Activated CD8-positive, alpha-beta T cell treated with anti-CD3 and anti-CD28 coated beads for 36 hours (primary cell): ENCODE measurements at regions not wholly inside any gene's neighbourhood (a gene's known extent, or its start where the extent isn't known, plus 50 kb on each side); places are given as distances from the start of the nearest gene placed in this dataset.

ENCODE experiments used
- ATAC-seq: fragments of 200-7000 bp; cut with Tn5 transposase; one replicate; pipeline ENCODE4 v1.10.0; 2021; ENCODE audit warnings: mild to moderate bottlenecking, moderate library complexity
- CTCF ChIA-PET: fragments of 350-600 bp; sonication (Branson Sonifier 250); formaldehyde crosslinking; loops from one replicate; lab custom pipeline; 2021; ENCODE audit warnings: antibody characterized with exemption; lab: Charles Lee
- POLR2A ChIA-PET: fragments of 350-600 bp; sonication (Branson Sonifier 250); formaldehyde crosslinking; loops from one replicate; lab custom pipeline; 2021; ENCODE audit warnings: antibody characterized with exemption; lab: Charles Lee
- DNase-seq: peaks from one replicate; pipeline ENCODE4 v3.0.0-alpha.2; 2020
- H3K27ac Mint-ChIP-seq: one replicate; pipeline ENCODE4 v1.8.0; 2021; ENCODE audit warnings: mild to moderate bottlenecking, mixed read lengths
- H3K27me3 Mint-ChIP-seq: one replicate; pipeline ENCODE4 v1.8.0; 2021; ENCODE audit warnings: mixed read lengths
- H3K36me3 Mint-ChIP-seq: one replicate; pipeline ENCODE4 v1.8.0; 2021; ENCODE audit warnings: low read depth, mixed read lengths
- H3K4me1 Mint-ChIP-seq: one replicate; pipeline ENCODE4 v1.8.0; 2021; ENCODE audit warnings: low read depth, mixed read lengths
- H3K4me3 Mint-ChIP-seq: one replicate; pipeline ENCODE4 v1.8.0; 2021; ENCODE audit warnings: mild to moderate bottlenecking, moderate library complexity, mixed read lengths
- H3K9me3 Mint-ChIP-seq: one replicate; pipeline ENCODE4 v1.8.0; 2021; ENCODE audit warnings: mixed read lengths
- CTCF ChIP-seq: fragments of 200-600 bp; IDR thresholded peaks from one replicate; pipeline ENCODE4 v1.8.0; 2022; ENCODE audit warnings: antibody characterized with exemption, mild to moderate bottlenecking
- intact Hi-C: fragments of 100-400 bp; cut with micrococcal nuclease; formaldehyde crosslinking; loops from one replicate; pipeline ENCODE4 v1.10.0; 2022

GRCh38 chr16:48901712-48902374 is 291.9 kb upstream of the N4BP1 start:
- Mint-ChIP-seq H3K36me3 (no peaks in the 10 kb centered on the region), H3K4me1 (no peaks in the 10 kb centered on the region), H3K27ac (no peak overlapping the region), H3K4me3 (no peak overlapping the region), H3K27me3 (no peaks in the 10 kb centered on the region), H3K9me3 (no peaks in the 10 kb centered on the region)
- POLR2A ChIA-PET: no interaction called here
- CTCF ChIA-PET: no interaction called here
- DNase-seq: no peak
- no peak for ATAC-seq
- no peak for TF ChIP-seq CTCF
- intact Hi-C loops: no loop called here

GRCh38 chr16:48899500-48899899 is 289.5 kb upstream of the N4BP1 start:
- ATAC-seq (no peak), DNase-seq (no peak)
- CTCF ChIA-PET: no interaction called here
- POLR2A ChIA-PET: no interaction called here
- no peaks in the 10 kb centered on the region for H3K4me1 Mint-ChIP-seq
- H3K27ac Mint-ChIP-seq: no peak overlapping the region
- H3K36me3 Mint-ChIP-seq: no peaks in the 10 kb centered on the region
- intact Hi-C loops: no loop called here
- H3K9me3 Mint-ChIP-seq: no peaks in the 10 kb centered on the region
- H3K27me3 Mint-ChIP-seq: no peaks in the 10 kb centered on the region
- H3K4me3 Mint-ChIP-seq: no peak overlapping the region
- no peak for TF ChIP-seq CTCF

- H3K9me3 Mint-ChIP-seq: no peaks in the 10 kb centered on the region
- POLR2A ChIA-PET: no interaction called here
- H3K4me3 Mint-ChIP-seq: no peak overlapping the region
- H3K27ac Mint-ChIP-seq: no peak overlapping the region
- H3K4me1 Mint-ChIP-seq: no peaks in the 10 kb centered on the region
- intact Hi-C loops: no loop called here
- DNase-seq (no peak), ATAC-seq (no peak)
- CTCF ChIA-PET: no interaction called here
- H3K27me3 Mint-ChIP-seq: no peaks in the 10 kb centered on the region
- no peaks in the 10 kb centered on the region for H3K36me3 Mint-ChIP-seq
- no peak for TF ChIP-seq CTCF
Measured at GRCh38 chr16:48897698-48898205, 287.8 kb upstream of the N4BP1 start.

GRCh38 chr16:48895142-48895541 is 285.2 kb upstream of the N4BP1 start:
- H3K27me3 Mint-ChIP-seq: no peaks in the 10 kb centered on the region
- no peaks in the 10 kb centered on the region for H3K9me3 Mint-ChIP-seq
- ChIA-PET POLR2A (no interaction called here), CTCF (no interaction called here)
- H3K4me3 Mint-ChIP-seq: no peak overlapping the region
- intact Hi-C loops: no loop called here
- H3K27ac Mint-ChIP-seq: no peak overlapping the region
- ATAC-seq (no peak), DNase-seq (no peak)
- H3K36me3 Mint-ChIP-seq: no peaks in the 10 kb centered on the region
- H3K4me1 Mint-ChIP-seq: no peaks in the 10 kb centered on the region
- TF ChIP-seq CTCF: no peak

- intact Hi-C loops: no loop called here
- Mint-ChIP-seq H3K27ac (no peak overlapping the region), H3K27me3 (no peaks in the 10 kb centered on the region), H3K4me3 (no peak overlapping the region), H3K9me3 (no peaks in the 10 kb centered on the region), H3K36me3 (no peaks in the 10 kb centered on the region), H3K4me1 (no peaks in the 10 kb centered on the region)
- POLR2A ChIA-PET: no interaction called here
- ATAC-seq (no peak), DNase-seq (no peak)
- no peak for TF ChIP-seq CTCF
- CTCF ChIA-PET: no interaction called here
Measured at GRCh38 chr16:48892893-48893292, 282.9 kb upstream of the N4BP1 start.
